GM12892 (cell line): ENCODE measurements at regions not wholly inside any gene's neighbourhood (a gene's known extent, or its start where the extent isn't known, plus 50 kb on each side); places are given as distances from the start of the nearest gene placed in this dataset.

Experiments
- POLR2AphosphoS5 ChIP-seq: IDR thresholded peaks from 2 replicates; pipeline ENCODE4 v1.6.1; 2011; ENCODE audit warnings: low read depth, low read length, control low read depth
- TAF1 ChIP-seq: IDR thresholded peaks from 2 replicates; pipeline ENCODE4 v1.6.1; 2011; ENCODE audit warnings: low read depth, mild to moderate bottlenecking, control low read depth, low read length, borderline replicate concordance

DNA sequence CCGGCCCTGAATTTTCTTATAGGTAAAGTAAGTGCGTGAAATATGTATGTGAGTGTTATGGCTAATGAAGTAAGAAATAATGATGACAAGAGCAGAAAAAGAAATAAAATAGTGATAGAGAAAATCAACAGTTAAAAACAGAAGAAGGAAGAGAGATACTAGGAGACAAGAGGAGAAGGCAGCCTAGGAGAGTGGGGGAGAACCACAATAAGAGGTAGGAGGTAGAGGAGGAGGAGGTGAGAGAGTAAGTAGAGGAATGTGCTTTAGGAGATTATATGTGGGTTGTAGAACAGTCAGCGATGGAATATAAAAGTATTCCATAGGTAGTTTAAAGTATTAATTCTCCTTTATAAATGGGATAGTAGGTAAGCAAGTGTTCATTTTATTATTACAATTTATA is 861.5 kb upstream of the B3GALT2 start:
- TF ChIP-seq POLR2AphosphoS5 (no peak), TAF1 (no peak)
